ENCODE measurements at regions not wholly inside any gene's neighbourhood (a gene's known extent, or its start where the extent isn't known, plus 50 kb on each side); places are given as distances from the start of the nearest gene placed in this dataset.

- no peak for DNase-seq
Measured at GRCh38 chr10:44020322-44021111, 364.4 kb downstream of the CXCL12 start.

- no peak for DNase-seq
Measured at GRCh38 chr10:44017483-44018145, 367.3 kb downstream of the CXCL12 start.

- no peak for DNase-seq
Measured at GRCh38 chr10:44016589-44017482, 368.1 kb downstream of the CXCL12 start.

- DNase-seq: no peak
Measured at GRCh38 chr10:44015702-44016500, 367.2 kb upstream of the ZNF32 start.

GRCh38 chr10:44014644-44015250 lies 366.1 kb upstream of the ZNF32 start:
- DNase-seq: no peak

GRCh38 chr10:44013981-44014380 lies 365.3 kb upstream of the ZNF32 start:
- no peak for DNase-seq

- DNase-seq: no peak
Measured at GRCh38 chr10:44012921-44013320, 364.2 kb upstream of the ZNF32 start.

- DNase-seq: no peak
Measured at GRCh38 chr10:44011603-44011981, 362.9 kb upstream of the ZNF32 start.

- no peak for DNase-seq
Measured at GRCh38 chr10:44010873-44011602, 362.4 kb upstream of the ZNF32 start.

GRCh38 chr10:44009891-44010632 lies 361.4 kb upstream of the ZNF32 start:
- no peak for DNase-seq

GRCh38 chr10:44008917-44009709 lies 360.4 kb upstream of the ZNF32 start:
- DNase-seq: no peak

- DNase-seq: no peak
Measured at GRCh38 chr10:44008270-44008916, 359.7 kb upstream of the ZNF32 start.

GRCh38 chr10:44006771-44007170 lies 358.1 kb upstream of the ZNF32 start:
- DNase-seq: no peak

GRCh38 chr10:44005788-44006099 lies 357.1 kb upstream of the ZNF32 start:
- no peak for DNase-seq

GRCh38 chr10:44004913-44005787 lies 356.5 kb upstream of the ZNF32 start:
- no peak for DNase-seq

GRCh38 chr10:43998021-43998809 lies 349.5 kb upstream of the ZNF32 start:
- DNase-seq: no peak

- DNase-seq: no peak
Measured at GRCh38 chr10:43997330-43997729, 348.6 kb upstream of the ZNF32 start.

- no peak for DNase-seq
Measured at GRCh38 chr10:43994539-43994938, 345.9 kb upstream of the ZNF32 start.
